AG20443 (cell line): ENCODE measurements at regions not wholly inside any gene's neighbourhood (a gene's known extent, or its start where the extent isn't known, plus 50 kb on each side); places are given as distances from the start of the nearest gene placed in this dataset.
A peak's percentile ranks its signal among the peaks of the same experiment; 100 is the strongest.
"Not testable (repeated sequence)": the region's sequence is repeated elsewhere in the genome, so short reads cannot be mapped to it uniquely, and the experiment has no call there.

ENCODE experiments used
- DNase-seq: peaks from one replicate; pipeline ENCODE4 v3.0.0; 2012; ENCODE audit warnings: low spot score, mixed read lengths

DNA sequence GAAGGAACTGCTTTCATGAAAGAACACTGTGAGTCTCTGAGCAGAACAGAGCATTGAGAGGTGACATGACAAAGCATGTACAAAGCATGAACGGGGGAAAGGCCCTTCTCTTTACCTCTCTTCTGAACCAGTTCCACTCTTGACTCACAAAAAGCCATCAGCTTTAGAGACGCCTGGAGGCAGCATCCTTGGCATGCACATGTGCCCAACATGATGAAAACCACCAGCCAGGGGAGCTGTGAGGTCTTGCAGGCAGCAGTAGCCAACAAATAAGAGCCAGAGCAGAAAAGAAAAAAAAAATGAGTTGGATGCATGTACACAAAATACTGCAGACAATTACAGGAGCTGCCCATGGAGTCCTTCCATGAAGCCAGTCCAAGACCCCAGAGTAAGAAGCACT lies 95.5 kb upstream of the AGAP1 start:
- no peak for DNase-seq

- no peak for DNase-seq
Observed at GRCh38 chr2:235399895-235400294, 93.9 kb upstream of the AGAP1 start.

DNA sequence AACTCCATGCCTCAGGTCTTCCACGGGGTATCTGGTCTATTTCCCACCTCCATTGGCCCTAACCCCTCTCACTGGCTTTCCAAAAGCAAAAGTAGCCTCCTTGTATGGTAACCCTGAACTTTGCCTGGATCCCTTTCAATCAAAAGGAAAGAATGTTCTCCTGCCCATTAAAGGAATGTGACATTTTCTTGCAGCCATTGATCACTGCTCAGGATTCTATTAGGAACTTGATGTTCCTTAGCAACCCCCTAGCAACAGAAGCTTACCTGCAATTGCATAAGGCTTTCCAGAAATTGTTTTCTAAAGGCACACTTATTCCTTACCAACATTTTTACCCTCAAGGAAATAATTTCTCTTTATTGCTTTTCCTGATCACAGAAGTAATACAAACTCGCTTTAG lies 91.4 kb upstream of the AGAP1 start:
- DNase-seq, result no peak

DNA sequence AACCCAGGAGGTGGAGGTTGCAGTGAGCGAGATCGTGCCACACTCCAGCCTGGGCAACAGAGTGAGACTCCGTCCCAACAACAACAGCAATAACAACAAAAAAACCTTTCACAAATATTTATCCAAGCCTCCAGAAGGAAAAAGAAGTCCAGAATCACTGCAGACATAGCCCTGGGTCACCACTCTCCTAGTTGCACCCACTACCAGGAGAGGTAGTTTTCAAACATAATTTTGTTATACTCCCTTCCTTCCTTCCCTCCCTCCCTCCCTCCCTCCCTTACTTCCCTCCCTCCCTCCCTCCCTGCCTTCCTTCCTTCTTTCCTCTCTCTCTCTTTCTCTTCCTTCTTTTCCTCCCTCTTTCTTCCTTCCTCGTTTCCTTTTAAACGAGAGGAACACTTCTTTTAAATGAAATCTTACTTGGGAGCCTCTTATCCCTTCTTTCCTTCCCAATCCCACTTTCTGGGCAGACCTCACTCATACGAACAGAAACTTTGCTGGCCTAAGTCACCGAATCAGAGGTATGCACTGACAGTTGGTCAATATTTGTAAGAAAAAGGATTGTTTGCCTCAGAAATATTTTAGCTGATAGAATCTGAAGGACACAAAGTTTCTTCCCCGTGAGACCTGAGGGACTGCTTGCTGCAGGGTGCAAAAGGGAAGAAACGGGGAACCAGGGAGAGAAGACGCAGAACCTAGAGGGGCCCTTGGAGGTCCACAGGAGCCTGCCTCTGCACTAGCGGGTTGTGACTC lies 88.1 kb upstream of the AGAP1 start:
- no peak for DNase-seq

DNA sequence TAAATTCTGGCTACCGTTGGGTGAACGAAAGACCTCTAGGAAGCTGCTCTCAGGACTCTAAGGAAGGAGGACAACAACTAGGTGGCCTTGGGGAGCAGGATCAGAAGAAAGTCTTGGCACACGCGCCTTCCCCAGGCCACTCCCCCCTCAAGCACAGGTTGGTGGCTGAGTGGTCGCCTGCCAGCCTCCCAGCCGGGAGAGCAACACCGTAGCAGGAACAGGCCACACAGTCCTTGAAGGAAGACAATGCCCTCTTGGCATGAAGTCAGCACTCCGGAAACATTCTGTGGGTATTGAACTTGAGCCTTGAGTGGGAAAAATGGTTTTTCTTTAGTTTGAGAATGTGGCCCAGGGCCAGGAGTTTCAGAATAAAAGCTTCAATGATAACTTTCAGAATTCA lies 87.4 kb upstream of the AGAP1 start:
- no peak for DNase-seq

DNA sequence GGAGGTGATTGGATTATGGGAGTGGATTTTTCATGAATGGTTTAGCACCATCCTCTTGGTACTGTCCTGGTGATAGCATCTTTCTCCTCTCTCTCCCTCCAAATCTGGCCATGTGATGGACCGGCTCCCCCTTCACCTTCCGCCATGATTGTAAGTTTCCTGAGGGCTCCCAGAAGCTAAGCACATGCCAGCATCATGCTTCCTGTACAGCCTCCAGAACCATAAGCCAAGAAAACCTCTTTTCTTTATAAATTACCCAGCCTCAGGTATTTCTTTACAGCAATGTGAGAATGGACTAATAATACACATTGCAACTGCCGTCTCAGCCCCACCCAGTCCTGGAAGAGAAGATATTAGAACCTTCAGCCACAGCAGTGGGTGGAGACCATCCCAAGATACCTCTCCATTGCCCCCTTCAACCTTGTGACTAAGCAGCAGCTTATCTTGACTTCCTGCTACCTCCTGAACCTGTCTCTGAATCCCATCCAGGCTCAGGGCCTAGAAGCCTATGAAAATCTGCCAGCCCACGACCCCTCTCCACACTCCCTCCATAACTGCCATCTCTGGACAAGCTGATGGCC lies 81.8 kb upstream of the AGAP1 start:
- DNase-seq, result no peak

- DNase-seq, result no peak
Observed at GRCh38 chr2:235413064-235413463, 80.8 kb upstream of the AGAP1 start.

- no peak for DNase-seq
Observed at GRCh38 chr2:235414422-235414821, 79.4 kb upstream of the AGAP1 start.

DNA sequence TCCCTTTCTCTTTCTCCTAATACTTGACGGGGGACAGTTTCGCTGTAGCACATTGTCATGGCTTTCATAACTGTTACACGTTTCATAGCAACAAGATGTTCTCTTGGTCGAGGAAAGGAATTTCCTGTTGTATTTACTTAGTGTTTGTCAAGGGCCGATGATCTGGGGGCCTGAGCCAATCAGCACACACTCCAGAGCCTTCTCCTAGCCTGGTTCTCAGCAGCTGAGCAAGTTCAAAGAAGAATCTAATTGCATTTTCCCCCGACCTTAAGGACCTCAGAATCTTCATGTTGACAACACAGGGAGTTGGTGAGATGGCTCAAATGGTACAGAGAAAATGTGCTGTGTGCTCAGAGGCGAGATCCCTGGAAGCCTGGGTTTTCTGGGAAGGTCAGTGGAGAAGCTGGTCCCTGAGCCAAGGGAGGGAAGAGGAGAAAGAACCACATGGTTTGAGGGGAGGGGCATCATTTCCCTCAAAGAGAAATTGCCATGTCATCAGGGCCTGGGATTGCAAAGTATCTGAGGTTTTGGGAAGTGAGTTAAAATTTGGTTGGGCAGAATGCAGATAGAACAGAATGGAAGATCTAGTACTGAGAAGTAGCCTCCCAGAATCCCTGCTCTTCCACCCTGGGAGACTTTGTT lies 76.9 kb upstream of the AGAP1 start:
- DNase-seq, result peak; percentile 60

GRCh38 chr2:235418918-235419317 lies 74.9 kb upstream of the AGAP1 start:
- DNase-seq, result no peak

DNA sequence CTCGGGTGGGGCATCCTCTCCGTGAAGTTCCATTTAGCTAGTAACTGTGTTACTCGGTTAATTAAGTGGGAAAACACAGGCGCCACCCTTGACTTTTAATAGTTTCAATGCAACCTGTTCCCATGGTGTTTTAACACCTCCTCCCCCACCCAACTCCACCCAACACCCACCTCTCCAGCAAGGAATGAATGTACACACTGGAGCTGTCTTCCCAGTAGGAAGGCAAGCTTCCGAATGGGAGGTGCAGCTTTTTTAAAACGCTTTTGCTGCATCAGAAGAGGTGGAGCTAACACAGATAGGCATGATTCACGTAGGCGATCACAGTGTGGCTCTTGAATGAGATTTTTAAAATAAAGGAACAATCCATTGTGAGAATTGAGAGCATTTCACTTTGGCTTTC lies 73.8 kb upstream of the AGAP1 start:
- DNase-seq, result no peak

GRCh38 chr2:235421618-235422017 lies 72.2 kb upstream of the AGAP1 start:
- no peak for DNase-seq

DNA sequence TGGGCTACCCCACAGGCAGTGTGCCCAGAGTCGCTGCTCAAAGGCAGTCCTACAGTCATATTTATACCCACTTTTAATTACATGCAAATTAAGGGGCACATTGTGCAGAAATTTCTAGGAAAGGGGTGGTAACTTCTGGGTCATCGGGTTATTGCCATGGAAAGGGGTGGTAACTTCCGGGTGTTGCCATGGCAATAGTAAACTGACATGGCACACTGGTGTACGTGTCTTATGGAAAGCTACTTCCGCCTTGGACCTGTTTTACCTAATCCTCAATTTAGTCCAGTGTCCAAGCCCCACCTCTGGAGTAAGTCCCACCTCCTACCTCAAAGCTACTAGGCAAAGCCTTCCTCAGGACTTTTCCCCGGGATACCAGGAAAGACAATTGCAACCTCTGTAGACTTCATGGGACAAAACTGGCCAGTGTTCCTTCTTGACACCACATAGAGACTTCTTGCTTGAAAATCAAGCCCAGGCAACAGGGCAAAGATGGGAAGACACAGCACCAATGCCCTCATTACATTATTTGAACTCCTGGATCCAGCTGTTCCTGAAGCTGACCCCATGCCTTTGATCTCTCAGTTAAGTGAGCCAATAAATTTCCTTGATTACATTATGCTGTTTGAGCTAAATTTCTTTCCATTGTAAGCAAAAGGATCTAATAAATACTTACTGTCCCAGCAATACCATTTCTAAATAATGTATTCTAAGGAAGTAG lies 63.3 kb upstream of the AGAP1 start:
- DNase-seq, result no peak

DNA sequence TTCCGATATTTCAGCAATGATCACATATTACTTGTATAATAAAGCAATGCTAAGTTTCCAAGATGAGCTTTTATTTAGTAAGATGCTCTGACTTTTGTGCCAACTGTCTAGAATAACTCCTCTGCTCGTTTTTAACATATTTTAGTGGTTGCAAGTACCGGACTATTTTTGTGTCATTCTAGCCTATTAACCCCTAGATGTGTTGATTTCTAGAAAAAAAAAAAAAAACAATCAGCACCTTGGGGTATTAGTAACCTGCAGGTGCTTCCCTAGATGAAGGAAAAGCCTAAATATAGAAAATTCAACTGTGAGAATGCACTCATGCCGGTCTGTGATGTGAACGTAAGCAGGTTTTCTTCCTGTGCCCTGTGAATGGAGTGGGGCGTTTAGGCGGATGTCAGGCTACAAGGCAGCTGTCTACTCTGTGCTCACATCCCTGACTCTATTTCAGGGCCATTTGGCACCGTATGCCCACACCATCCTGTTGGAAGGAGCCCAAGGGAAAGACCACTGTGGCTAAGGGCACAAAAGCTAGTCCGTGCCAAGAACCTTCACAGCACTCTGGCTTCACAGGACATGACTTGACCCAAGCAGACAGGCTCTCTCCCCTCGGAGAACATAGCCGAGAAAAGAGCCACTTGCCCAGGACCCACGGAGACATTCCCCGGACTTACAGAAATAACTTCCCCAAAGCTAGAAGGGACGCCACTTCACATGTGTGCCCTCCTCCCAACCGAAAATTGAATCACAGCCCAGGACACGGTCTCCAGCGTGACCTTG lies 60.9 kb upstream of the AGAP1 start:
- no peak for DNase-seq

- DNase-seq, result peak; percentile 60
Observed at GRCh38 chr2:235433860-235434259, 60.0 kb upstream of the AGAP1 start.

DNA sequence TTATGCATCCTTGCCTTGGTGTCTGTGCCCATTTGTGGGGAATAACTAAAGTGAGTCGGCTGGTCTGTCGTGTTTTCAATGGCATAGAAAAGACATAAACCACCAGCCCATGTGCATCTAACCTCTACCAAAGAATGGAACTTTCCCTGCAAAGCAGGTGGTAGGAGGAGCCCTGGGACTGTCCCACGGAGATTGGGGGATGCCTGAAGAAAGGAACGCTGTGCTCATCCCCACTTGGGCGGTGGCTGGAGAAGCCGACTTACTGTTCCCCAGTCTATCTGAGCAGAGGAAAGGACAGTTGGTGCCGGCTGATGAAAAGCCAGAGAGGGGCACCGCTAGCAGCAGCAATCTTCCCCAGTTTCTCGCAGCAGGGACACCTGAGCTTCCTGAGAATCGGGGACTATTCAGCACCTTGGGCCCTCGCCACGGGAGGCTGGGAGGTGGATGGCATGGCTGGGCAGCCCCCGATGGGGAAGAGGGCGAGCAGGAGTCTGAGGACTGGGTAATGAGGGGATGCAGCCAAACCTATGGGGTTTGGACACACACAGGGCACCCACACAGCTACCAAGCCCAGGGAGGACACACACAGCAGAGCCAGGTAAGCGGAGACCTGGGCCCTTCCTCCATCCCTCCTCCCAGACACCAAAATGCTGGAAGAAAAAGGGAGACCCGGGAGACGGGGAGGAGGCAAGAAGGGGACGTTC lies 53.7 kb upstream of the AGAP1 start:
- DNase-seq, result no peak

DNA sequence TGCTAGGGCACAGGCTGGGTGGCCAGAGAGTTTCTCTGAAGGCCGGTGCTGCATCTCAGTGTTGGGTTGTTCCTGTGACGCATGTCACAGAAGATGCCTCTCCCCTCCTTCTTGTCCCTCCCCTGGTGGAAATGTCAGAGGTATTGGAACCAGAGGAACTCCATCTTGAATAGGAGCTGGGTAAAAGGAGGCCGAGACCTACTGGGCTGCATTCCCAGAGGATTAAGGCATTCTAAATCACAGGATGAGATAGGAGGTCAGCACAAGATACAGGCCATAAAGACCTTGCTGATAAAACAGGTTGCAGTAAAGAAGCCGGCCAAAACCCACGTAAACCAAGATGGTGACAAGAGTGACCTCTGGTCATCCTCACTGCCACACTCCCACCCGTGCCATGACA lies 50.3 kb upstream of the AGAP1 start:
- DNase-seq, result not testable (repeated sequence)
